Uterus (tissue), 3 donors: ENCODE measurements at regions not wholly inside any gene's neighbourhood (a gene's known extent, or its start where the extent isn't known, plus 50 kb on each side); places are given as distances from the start of the nearest gene placed in this dataset.

Experiments
- DNase-seq, 2 donors: peaks; one replicate each; pipeline ENCODE4 v3.0.0-alpha.2; 2019 to 2020
- H3K27ac ChIP-seq, 2 donors: fragments of 200-600 bp; sonication (generic); 1 replicate in 1 of 2; 2 replicates in 1 of 2; pipeline ENCODE4 v1.5.1; 2016 to 2018
- H3K27me3 ChIP-seq, 2 donors: fragments of 200-600 bp; sonication (generic); one replicate each; pipeline ENCODE4 v1.5.1; 2018 to 2019; ENCODE audit warnings: control low read depth in 1 of 2
- H3K36me3 ChIP-seq, 2 donors: fragments of 200-600 bp; sonication (generic); one replicate each; pipeline ENCODE4 v1.5.1; 2019; ENCODE audit warnings: control low read depth in 1 of 2
- H3K4me1 ChIP-seq, 2 donors: fragments of 200-600 bp; sonication (generic); one replicate each; pipeline ENCODE4 v1.5.1; 2018 to 2019; ENCODE audit warnings: control low read depth in 1 of 2
- H3K4me3 ChIP-seq, 2 donors: fragments of 200-600 bp; sonication (generic); 1 replicate in 1 of 2; 2 replicates in 1 of 2; pipeline ENCODE4 v1.5.1; 2018 to 2019; ENCODE audit warnings: mild to moderate bottlenecking in 1 of 2
- H3K9me3 ChIP-seq, 2 donors: fragments of 200-600 bp; sonication (generic); one replicate each; pipeline ENCODE4 v1.5.1; 2019; ENCODE audit warnings: control low read depth in 1 of 2
- POLR2A ChIP-seq, 2 donors: fragments of 450-650 bp; IDR thresholded peaks; one replicate each; pipeline ENCODE4 v1.6.1; 2016; ENCODE audit warnings: antibody characterized with exemption in 2 of 2, mild to moderate bottlenecking in 1 of 2, moderate library complexity in 1 of 2
- intact Hi-C: fragments of 100-400 bp; cut with DNase I; formaldehyde crosslinking; loops from one replicate; pipeline ENCODE4 v1.15.1; 2023; ENCODE audit warnings: low total_unique reads
- TF ChIP-seq, protein P1 (sequence below), 4 experiments: fragments of 200-600 bp in 2 of 4; fragments of 450-650 bp in 2 of 4; sonication (generic) in 2 of 4; IDR thresholded peaks; one replicate each; pipeline ENCODE4 v1.5.1; 2016 to 2019; ENCODE audit warnings: antibody characterized with exemption in 4 of 4, mild to moderate bottlenecking in 2 of 4, moderate library complexity in 1 of 4
- donor health status: DM: yes; HTN: yes; CAD: no.

GRCh38 chr5:63306909-63307308, 655.3 kb downstream of the HTR1A start:
- intact Hi-C loops: no loop called here
- Histone ChIP-seq H3K9me3 (no peaks in the 10 kb centered on the region), H3K27me3 (no peaks in the 10 kb centered on the region), H3K4me3 (no peak overlapping the region), H3K36me3 (no peaks in the 10 kb centered on the region), H3K27ac (no peak overlapping the region), H3K4me1 (no peaks in the 10 kb centered on the region)
- DNase-seq: no peak
- TF ChIP-seq POLR2A (IDR thresholded peaks at IDR 0.05): no peak
- TF ChIP-seq, protein P1, sequence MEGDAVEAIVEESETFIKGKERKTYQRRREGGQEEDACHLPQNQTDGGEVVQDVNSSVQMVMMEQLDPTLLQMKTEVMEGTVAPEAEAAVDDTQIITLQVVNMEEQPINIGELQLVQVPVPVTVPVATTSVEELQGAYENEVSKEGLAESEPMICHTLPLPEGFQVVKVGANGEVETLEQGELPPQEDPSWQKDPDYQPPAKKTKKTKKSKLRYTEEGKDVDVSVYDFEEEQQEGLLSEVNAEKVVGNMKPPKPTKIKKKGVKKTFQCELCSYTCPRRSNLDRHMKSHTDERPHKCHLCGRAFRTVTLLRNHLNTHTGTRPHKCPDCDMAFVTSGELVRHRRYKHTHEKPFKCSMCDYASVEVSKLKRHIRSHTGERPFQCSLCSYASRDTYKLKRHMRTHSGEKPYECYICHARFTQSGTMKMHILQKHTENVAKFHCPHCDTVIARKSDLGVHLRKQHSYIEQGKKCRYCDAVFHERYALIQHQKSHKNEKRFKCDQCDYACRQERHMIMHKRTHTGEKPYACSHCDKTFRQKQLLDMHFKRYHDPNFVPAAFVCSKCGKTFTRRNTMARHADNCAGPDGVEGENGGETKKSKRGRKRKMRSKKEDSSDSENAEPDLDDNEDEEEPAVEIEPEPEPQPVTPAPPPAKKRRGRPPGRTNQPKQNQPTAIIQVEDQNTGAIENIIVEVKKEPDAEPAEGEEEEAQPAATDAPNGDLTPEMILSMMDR (IDR thresholded peaks at IDR 0.05): no peak

- DNase-seq: no peak
- Histone ChIP-seq H3K4me1 (no peaks in the 10 kb centered on the region), H3K4me3 (no peak overlapping the region), H3K27me3 (no peaks in the 10 kb centered on the region), H3K9me3 (no peaks in the 10 kb centered on the region), H3K27ac (no peak overlapping the region), H3K36me3 (no peaks in the 10 kb centered on the region)
- intact Hi-C loops: no loop called here
- no peak for TF ChIP-seq POLR2A (IDR thresholded peaks at IDR 0.05)
- TF ChIP-seq, protein P1 (IDR thresholded peaks at IDR 0.05): no peak
These were observed 668.9 kb downstream of the HTR1A start for GRCh38 chr5:63293317-63293716.

GRCh38 chr5:63286724-63287123, 675.5 kb downstream of the HTR1A start:
- Histone ChIP-seq H3K27me3 (no peaks in the 10 kb centered on the region), H3K4me1 (no peaks in the 10 kb centered on the region), H3K36me3 (no peaks in the 10 kb centered on the region), H3K9me3 (no peaks in the 10 kb centered on the region), H3K27ac (no peak overlapping the region), H3K4me3 (no peak overlapping the region)
- no peak for TF ChIP-seq POLR2A (IDR thresholded peaks at IDR 0.05)
- TF ChIP-seq, protein P1 (IDR thresholded peaks at IDR 0.05): no peak
- DNase-seq: no peak
- intact Hi-C loops: no loop called here

- TF ChIP-seq, protein P1 (IDR thresholded peaks at IDR 0.05): no peak
- no peak for TF ChIP-seq POLR2A (IDR thresholded peaks at IDR 0.05)
- H3K4me1 ChIP-seq: no peaks in the 10 kb centered on the region
- no peaks in the 10 kb centered on the region for H3K36me3 ChIP-seq
- intact Hi-C loops: no loop called here
- DNase-seq: no peak
- no peaks in the 10 kb centered on the region for H3K9me3 ChIP-seq
- no peak overlapping the region for H3K4me3 ChIP-seq
- H3K27ac ChIP-seq: no peak overlapping the region
- no peaks in the 10 kb centered on the region for H3K27me3 ChIP-seq
These were observed 684.8 kb downstream of the LRRC70 start for GRCh38 chr5:63263411-63263810.

GRCh38 chr5:63262185-63262981, 683.8 kb downstream of the LRRC70 start:
- no peaks in the 10 kb centered on the region for H3K9me3 ChIP-seq
- DNase-seq: no peak
- H3K27me3 ChIP-seq: no peaks in the 10 kb centered on the region
- H3K36me3 ChIP-seq: no peaks in the 10 kb centered on the region
- H3K27ac ChIP-seq: no peak overlapping the region
- intact Hi-C loops: no loop called here
- H3K4me1 ChIP-seq: no peaks in the 10 kb centered on the region
- no peak for TF ChIP-seq POLR2A (IDR thresholded peaks at IDR 0.05)
- TF ChIP-seq, protein P1 (IDR thresholded peaks at IDR 0.05): no peak
- H3K4me3 ChIP-seq: no peak overlapping the region
